HG02759 (cell line): ENCODE measurements at regions not wholly inside any gene's neighbourhood (a gene's known extent, or its start where the extent isn't known, plus 50 kb on each side); places are given as distances from the start of the nearest gene placed in this dataset.
"Not testable (repeated sequence)": the region's sequence is repeated elsewhere in the genome, so short reads cannot be mapped to it uniquely, and the experiment has no call there.

Source experiments
- ATAC-seq: cut with Tn5 transposase; IDR thresholded peaks from one replicate; pipeline ENCODE4 v1.9.1; 2021; ENCODE audit warnings: mild to moderate bottlenecking, moderate library complexity; ENCODE audit not compliant: unreplicated experiment

GRCh38 chr9:42325142-42325541, 141.7 kb downstream of the SPATA31A6 start:
- not testable (repeated sequence) for ATAC-seq

GRCh38 chr9:42325561-42325960, 142.1 kb downstream of the SPATA31A6 start:
- ATAC-seq: not testable (repeated sequence)

- not testable (repeated sequence) for ATAC-seq
Observed at GRCh38 chr9:42326482-42326881, 143.0 kb downstream of the SPATA31A6 start.

GRCh38 chr9:42335342-42335741, 151.9 kb downstream of the SPATA31A6 start:
- not testable (repeated sequence) for ATAC-seq

GRCh38 chr9:42335984-42336657, 152.7 kb downstream of the SPATA31A6 start:
- not testable (repeated sequence) for ATAC-seq

- not testable (repeated sequence) for ATAC-seq
Observed at GRCh38 chr9:42338275-42338674, 154.8 kb downstream of the SPATA31A6 start.

- ATAC-seq: not testable (repeated sequence)
Observed at GRCh38 chr9:42339671-42340434, 156.4 kb downstream of the SPATA31A6 start.

- not testable (repeated sequence) for ATAC-seq
Observed at GRCh38 chr9:42340435-42340723, 156.9 kb downstream of the SPATA31A6 start.

- not testable (repeated sequence) for ATAC-seq
Observed at GRCh38 chr9:42341860-42342259, 158.4 kb downstream of the SPATA31A6 start.

- not testable (repeated sequence) for ATAC-seq
Observed at GRCh38 chr9:42342297-42342696, 158.8 kb downstream of the SPATA31A6 start.

- ATAC-seq: not testable (repeated sequence)
Observed at GRCh38 chr9:42344508-42344907, 161.0 kb downstream of the SPATA31A6 start.

GRCh38 chr9:42346916-42347315, 163.5 kb downstream of the SPATA31A6 start:
- ATAC-seq: not testable (repeated sequence)

GRCh38 chr9:42349181-42349580, 165.7 kb downstream of the SPATA31A6 start:
- not testable (repeated sequence) for ATAC-seq

GRCh38 chr9:42350412-42350811, 167.0 kb downstream of the SPATA31A6 start:
- not testable (repeated sequence) for ATAC-seq

GRCh38 chr9:42357604-42358373, 174.3 kb downstream of the SPATA31A6 start:
- ATAC-seq: not testable (repeated sequence)

GRCh38 chr9:42358626-42359247, 175.3 kb downstream of the SPATA31A6 start:
- not testable (repeated sequence) for ATAC-seq

GRCh38 chr9:42364410-42365243, 181.2 kb downstream of the SPATA31A6 start:
- not testable (repeated sequence) for ATAC-seq

GRCh38 chr9:42365244-42365945, 181.9 kb downstream of the SPATA31A6 start:
- peak; percentile 88 for ATAC-seq

GRCh38 chr9:42368279-42368881, 184.9 kb downstream of the SPATA31A6 start:
- ATAC-seq: not testable (repeated sequence)
